ENCODE measurements at regions not wholly inside any gene's neighbourhood (a gene's known extent, or its start where the extent isn't known, plus 50 kb on each side); places are given as distances from the start of the nearest gene placed in this dataset.

DNA sequence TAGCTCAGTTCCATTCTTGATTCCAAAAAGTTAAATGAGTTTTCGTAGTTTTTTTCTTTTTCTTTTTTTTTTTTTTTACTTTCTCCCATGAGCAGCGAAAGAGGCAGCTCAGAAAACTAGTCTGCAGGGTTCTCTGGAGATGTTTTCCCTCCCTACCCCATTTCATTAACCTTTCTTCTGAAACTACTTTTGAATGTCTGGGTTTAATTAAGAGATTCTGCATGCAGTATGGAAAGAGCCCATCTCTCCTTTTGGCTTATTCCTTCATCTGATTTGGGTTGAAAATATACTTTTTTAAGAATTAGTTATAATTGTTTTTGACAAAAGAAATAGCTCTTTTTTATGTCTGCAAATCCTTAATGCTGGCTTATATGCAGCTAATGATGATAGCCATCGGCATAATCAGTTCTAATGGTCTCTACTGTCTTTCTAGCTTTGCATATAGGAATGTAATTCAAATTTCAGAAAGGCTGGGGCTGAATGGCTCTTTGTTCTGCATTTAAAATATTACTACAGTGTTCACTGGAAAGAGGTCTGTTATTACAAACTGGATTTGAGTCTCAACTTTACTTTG is 265.3 kb downstream of the FAT3 start:
- TF ChIP-seq, protein P1, sequence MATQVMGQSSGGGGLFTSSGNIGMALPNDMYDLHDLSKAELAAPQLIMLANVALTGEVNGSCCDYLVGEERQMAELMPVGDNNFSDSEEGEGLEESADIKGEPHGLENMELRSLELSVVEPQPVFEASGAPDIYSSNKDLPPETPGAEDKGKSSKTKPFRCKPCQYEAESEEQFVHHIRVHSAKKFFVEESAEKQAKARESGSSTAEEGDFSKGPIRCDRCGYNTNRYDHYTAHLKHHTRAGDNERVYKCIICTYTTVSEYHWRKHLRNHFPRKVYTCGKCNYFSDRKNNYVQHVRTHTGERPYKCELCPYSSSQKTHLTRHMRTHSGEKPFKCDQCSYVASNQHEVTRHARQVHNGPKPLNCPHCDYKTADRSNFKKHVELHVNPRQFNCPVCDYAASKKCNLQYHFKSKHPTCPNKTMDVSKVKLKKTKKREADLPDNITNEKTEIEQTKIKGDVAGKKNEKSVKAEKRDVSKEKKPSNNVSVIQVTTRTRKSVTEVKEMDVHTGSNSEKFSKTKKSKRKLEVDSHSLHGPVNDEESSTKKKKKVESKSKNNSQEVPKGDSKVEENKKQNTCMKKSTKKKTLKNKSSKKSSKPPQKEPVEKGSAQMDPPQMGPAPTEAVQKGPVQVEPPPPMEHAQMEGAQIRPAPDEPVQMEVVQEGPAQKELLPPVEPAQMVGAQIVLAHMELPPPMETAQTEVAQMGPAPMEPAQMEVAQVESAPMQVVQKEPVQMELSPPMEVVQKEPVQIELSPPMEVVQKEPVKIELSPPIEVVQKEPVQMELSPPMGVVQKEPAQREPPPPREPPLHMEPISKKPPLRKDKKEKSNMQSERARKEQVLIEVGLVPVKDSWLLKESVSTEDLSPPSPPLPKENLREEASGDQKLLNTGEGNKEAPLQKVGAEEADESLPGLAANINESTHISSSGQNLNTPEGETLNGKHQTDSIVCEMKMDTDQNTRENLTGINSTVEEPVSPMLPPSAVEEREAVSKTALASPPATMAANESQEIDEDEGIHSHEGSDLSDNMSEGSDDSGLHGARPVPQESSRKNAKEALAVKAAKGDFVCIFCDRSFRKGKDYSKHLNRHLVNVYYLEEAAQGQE (IDR thresholded peaks at IDR 0.05; ENCODE audit: unreplicated experiment): no peak
- TF ChIP-seq CTCF (conservative IDR thresholded peaks at IDR 0.05; ENCODE audit: low read depth in 2 of 2): no peak
- no peak for TF ChIP-seq JUNB (IDR thresholded peaks at IDR 0.05; ENCODE audit: unreplicated experiment)
- TF ChIP-seq POLR2AphosphoS5 (IDR thresholded peaks at IDR 0.05; ENCODE audit: low read depth): no peak
- no peak for TF ChIP-seq NANOG (IDR thresholded peaks at IDR 0.05; ENCODE audit: borderline replicate concordance)
- TF ChIP-seq EZH2 (IDR thresholded peaks at IDR 0.05; ENCODE audit: low read depth, unreplicated experiment): no peak
- TF ChIP-seq ZNF331 (CRISPR knock-in tag; IDR thresholded peaks at IDR 0.05; ENCODE audit: low read depth): no peak
- no peak for TF ChIP-seq EZH2phosphoT487 (IDR thresholded peaks at IDR 0.05; ENCODE audit: unreplicated experiment)
- TF ChIP-seq STAT1 (IDR thresholded peaks at IDR 0.05; ENCODE audit: unreplicated experiment): no peak
- no peak for TF ChIP-seq CREB1 (CRISPR knock-in tag; IDR thresholded peaks at IDR 0.05; ENCODE audit: low read depth)
- TF ChIP-seq ZNF114 (CRISPR knock-in tag; IDR thresholded peaks at IDR 0.05): no peak
- TF ChIP-seq, protein P2, sequence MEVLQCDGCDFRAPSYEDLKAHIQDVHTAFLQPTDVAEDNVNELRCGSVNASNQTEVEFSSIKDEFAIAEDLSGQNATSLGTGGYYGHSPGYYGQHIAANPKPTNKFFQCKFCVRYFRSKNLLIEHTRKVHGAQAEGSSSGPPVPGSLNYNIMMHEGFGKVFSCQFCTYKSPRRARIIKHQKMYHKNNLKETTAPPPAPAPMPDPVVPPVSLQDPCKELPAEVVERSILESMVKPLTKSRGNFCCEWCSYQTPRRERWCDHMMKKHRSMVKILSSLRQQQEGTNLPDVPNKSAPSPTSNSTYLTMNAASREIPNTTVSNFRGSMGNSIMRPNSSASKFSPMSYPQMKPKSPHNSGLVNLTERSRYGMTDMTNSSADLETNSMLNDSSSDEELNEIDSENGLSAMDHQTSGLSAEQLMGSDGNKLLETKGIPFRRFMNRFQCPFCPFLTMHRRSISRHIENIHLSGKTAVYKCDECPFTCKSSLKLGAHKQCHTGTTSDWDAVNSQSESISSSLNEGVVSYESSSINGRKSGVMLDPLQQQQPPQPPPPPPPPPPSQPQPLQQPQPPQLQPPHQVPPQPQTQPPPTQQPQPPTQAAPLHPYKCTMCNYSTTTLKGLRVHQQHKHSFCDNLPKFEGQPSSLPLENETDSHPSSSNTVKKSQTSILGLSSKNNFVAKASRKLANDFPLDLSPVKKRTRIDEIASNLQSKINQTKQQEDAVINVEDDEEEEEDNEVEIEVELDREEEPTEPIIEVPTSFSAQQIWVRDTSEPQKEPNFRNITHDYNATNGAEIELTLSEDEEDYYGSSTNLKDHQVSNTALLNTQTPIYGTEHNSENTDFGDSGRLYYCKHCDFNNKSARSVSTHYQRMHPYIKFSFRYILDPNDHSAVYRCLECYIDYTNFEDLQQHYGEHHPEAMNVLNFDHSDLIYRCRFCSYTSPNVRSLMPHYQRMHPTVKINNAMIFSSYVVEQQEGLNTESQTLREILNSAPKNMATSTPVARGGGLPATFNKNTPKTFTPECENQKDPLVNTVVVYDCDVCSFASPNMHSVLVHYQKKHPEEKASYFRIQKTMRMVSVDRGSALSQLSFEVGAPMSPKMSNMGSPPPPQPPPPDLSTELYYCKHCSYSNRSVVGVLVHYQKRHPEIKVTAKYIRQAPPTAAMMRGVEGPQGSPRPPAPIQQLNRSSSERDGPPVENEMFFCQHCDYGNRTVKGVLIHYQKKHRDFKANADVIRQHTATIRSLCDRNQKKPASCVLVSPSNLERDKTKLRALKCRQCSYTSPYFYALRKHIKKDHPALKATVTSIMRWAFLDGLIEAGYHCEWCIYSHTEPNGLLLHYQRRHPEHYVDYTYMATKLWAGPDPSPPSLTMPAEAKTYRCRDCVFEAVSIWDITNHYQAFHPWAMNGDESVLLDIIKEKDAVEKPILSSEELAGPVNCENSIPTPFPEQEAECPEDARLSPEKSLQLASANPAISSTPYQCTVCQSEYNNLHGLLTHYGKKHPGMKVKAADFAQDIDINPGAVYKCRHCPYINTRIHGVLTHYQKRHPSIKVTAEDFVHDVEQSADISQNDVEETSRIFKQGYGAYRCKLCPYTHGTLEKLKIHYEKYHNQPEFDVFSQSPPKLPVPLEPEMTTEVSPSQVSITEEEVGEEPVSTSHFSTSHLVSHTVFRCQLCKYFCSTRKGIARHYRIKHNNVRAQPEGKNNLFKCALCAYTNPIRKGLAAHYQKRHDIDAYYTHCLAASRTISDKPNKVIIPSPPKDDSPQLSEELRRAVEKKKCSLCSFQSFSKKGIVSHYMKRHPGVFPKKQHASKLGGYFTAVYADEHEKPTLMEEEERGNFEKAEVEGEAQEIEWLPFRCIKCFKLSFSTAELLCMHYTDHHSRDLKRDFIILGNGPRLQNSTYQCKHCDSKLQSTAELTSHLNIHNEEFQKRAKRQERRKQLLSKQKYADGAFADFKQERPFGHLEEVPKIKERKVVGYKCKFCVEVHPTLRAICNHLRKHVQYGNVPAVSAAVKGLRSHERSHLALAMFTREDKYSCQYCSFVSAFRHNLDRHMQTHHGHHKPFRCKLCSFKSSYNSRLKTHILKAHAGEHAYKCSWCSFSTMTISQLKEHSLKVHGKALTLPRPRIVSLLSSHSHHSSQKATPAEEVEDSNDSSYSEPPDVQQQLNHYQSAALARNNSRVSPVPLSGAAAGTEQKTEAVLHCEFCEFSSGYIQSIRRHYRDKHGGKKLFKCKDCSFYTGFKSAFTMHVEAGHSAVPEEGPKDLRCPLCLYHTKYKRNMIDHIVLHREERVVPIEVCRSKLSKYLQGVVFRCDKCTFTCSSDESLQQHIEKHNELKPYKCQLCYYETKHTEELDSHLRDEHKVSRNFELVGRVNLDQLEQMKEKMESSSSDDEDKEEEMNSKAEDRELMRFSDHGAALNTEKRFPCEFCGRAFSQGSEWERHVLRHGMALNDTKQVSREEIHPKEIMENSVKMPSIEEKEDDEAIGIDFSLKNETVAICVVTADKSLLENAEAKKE (CRISPR knock-in tag; IDR thresholded peaks at IDR 0.05): no peak
- no peak for TF ChIP-seq ETS1 (IDR thresholded peaks at IDR 0.05)

Data from GM23338 (cell line).